ENCODE measurements at regions not wholly inside any gene's neighbourhood (a gene's known extent, or its start where the extent isn't known, plus 50 kb on each side); places are given as distances from the start of the nearest gene placed in this dataset.

GRCh38 chr1:60145771-60146170 is 72.2 kb upstream of the C1orf87 start:
- TF ChIP-seq CTCF (IDR thresholded peaks at IDR 0.05) (no peak), POLR2A (IDR thresholded peaks at IDR 0.05) (no peak)
